Lower lobe of right lung (tissue), 2 donors: ENCODE measurements at regions not wholly inside any gene's neighbourhood (a gene's known extent, or its start where the extent isn't known, plus 50 kb on each side); places are given as distances from the start of the nearest gene placed in this dataset.

ENCODE experiments used
- ATAC-seq, 2 donors: fragments of 200-7000 bp; cut with Tn5 transposase; one replicate each; pipeline ENCODE4 v1.9.1; 2020 to 2022; ENCODE audit warnings: mild to moderate bottlenecking in 2 of 2, moderate library complexity in 2 of 2
- DNase-seq: peaks from one replicate; pipeline ENCODE4 v3.0.0-alpha.2; 2020
- H3K27ac ChIP-seq: fragments of 200-600 bp; one replicate; pipeline ENCODE4 v1.8.0; 2022
- H3K27me3 ChIP-seq: fragments of 200-600 bp; one replicate; pipeline ENCODE4 v1.8.0; 2022; ENCODE audit warnings: low read depth
- H3K36me3 ChIP-seq: fragments of 200-600 bp; one replicate; pipeline ENCODE4 v1.8.0; 2022; ENCODE audit warnings: mild to moderate bottlenecking
- H3K4me1 ChIP-seq: fragments of 200-600 bp; one replicate; pipeline ENCODE4 v1.8.0; 2022
- H3K4me3 ChIP-seq: fragments of 200-600 bp; one replicate; pipeline ENCODE4 v1.8.0; 2022; ENCODE audit warnings: mild to moderate bottlenecking
- H3K9me3 ChIP-seq: fragments of 200-600 bp; one replicate; pipeline ENCODE4 v1.8.0; 2022
- intact Hi-C: fragments of 100-400 bp; cut with DNase I; formaldehyde crosslinking; loops from one replicate; pipeline ENCODE4 v1.11.0; 2022
- TF ChIP-seq, protein P1 (sequence below): fragments of 200-600 bp; IDR thresholded peaks from one replicate; pipeline ENCODE4 v1.8.0; 2022; ENCODE audit warnings: antibody characterized with exemption, mild to moderate bottlenecking
- donor health status: DM: no; HTN: yes; CAD: no; lungs with severe emphysema.

DNA sequence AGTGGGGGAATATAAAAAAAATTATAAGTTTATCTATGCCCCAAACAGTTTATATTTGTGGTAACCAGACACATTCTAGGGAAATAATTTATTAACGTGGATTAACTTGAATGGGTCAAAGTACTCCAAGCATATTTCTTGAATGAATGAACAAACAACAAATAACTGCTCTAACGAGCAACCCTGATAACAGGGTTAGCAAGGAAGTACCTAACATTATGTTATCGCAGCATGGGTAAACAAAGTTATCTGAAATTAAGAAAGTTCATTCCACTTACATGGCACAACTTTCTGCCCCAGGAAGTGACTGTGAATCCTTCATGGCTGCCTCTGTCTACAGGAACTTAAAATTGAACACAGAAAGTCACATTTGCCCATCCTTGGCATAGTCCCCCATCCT, 812.9 kb upstream of the ACVR2A start:
- H3K4me3 ChIP-seq, result no peak overlapping the region
- H3K27me3 ChIP-seq, result no peaks in the 10 kb centered on the region
- no peak for DNase-seq
- peak; percentile 29 to 82 for ATAC-seq
- H3K4me1 ChIP-seq, result no peaks in the 10 kb centered on the region
- TF ChIP-seq, protein P1, sequence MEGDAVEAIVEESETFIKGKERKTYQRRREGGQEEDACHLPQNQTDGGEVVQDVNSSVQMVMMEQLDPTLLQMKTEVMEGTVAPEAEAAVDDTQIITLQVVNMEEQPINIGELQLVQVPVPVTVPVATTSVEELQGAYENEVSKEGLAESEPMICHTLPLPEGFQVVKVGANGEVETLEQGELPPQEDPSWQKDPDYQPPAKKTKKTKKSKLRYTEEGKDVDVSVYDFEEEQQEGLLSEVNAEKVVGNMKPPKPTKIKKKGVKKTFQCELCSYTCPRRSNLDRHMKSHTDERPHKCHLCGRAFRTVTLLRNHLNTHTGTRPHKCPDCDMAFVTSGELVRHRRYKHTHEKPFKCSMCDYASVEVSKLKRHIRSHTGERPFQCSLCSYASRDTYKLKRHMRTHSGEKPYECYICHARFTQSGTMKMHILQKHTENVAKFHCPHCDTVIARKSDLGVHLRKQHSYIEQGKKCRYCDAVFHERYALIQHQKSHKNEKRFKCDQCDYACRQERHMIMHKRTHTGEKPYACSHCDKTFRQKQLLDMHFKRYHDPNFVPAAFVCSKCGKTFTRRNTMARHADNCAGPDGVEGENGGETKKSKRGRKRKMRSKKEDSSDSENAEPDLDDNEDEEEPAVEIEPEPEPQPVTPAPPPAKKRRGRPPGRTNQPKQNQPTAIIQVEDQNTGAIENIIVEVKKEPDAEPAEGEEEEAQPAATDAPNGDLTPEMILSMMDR, result no peak
- no peaks in the 10 kb centered on the region for H3K9me3 ChIP-seq
- no peaks in the 10 kb centered on the region for H3K36me3 ChIP-seq
- intact Hi-C loops, result no loop called here
- H3K27ac ChIP-seq, result no peak overlapping the region

DNA sequence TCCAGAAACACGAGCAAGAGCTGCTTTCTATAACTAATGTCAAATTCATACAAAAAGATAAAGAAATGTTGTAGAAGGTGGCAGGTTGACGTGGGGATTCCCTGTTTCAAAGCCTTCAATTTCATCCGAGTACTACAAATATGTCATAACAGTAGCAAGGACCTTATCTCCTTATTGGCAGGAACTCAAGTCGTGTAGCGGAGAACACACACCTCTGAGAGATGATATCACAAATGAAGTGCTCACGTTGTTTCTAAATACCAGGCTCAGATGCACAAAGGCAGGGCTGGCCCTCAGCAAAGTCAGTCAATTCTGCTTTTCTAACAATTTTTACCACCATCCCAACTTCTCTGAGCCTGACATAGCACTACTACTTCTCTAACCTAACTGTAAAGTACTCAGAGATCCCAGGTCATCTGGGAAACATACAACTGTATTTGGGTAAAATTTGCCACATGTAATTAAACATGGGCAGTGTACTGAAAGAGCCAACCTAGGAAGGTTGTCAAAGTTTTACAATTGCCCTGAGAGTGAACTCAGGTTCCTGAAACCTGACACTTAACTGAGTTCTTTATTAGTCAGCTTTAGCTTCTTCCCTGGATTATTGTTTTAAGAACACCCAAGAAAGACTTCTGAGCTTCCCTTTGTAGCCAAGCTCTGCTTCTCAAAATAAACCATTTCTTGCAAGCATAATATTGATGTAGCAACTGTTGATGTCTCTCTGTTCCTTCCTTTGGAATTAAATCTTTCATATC, 813.7 kb upstream of the ACVR2A start:
- no peak overlapping the region for H3K27ac ChIP-seq
- ATAC-seq (peak in 1 of 2 donors; percentile 17), DNase-seq (no peak)
- no peaks in the 10 kb centered on the region for H3K9me3 ChIP-seq
- H3K36me3 ChIP-seq, result no peaks in the 10 kb centered on the region
- intact Hi-C loops, result no loop called here
- TF ChIP-seq, protein P1, result no peak
- peaks cover 6% of the 10 kb centered on the region for H3K4me1 ChIP-seq
- H3K4me3 ChIP-seq, result no peak overlapping the region
- H3K27me3 ChIP-seq, result no peaks in the 10 kb centered on the region

DNA sequence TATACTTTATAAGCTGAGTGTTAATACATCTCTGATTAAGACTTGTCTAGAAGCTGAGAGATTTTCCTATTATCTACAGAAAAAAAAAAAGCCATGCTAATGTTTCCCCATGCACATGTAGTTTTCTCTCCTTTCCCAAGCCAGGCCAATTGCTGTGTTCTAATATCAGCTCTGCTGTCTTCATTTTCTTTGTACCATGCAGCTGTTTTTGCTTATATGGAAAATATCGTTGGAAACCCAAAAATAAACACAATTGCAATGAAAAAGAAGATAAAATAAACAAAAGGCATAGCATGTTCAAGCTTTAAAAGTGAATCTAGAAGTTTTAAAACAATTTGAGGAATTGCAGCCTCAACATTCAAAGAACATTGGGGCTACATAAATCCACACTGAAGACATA, 817.4 kb upstream of the ACVR2A start:
- intact Hi-C loops, result no loop called here
- H3K36me3 ChIP-seq, result no peaks in the 10 kb centered on the region
- H3K4me1 ChIP-seq, result peaks cover 11% of the 10 kb centered on the region
- TF ChIP-seq, protein P1, result no peak
- no peak overlapping the region for H3K4me3 ChIP-seq
- H3K27me3 ChIP-seq, result no peaks in the 10 kb centered on the region
- DNase-seq (no peak), ATAC-seq (no peak)
- no peaks in the 10 kb centered on the region for H3K9me3 ChIP-seq
- H3K27ac ChIP-seq, result no peak overlapping the region

DNA sequence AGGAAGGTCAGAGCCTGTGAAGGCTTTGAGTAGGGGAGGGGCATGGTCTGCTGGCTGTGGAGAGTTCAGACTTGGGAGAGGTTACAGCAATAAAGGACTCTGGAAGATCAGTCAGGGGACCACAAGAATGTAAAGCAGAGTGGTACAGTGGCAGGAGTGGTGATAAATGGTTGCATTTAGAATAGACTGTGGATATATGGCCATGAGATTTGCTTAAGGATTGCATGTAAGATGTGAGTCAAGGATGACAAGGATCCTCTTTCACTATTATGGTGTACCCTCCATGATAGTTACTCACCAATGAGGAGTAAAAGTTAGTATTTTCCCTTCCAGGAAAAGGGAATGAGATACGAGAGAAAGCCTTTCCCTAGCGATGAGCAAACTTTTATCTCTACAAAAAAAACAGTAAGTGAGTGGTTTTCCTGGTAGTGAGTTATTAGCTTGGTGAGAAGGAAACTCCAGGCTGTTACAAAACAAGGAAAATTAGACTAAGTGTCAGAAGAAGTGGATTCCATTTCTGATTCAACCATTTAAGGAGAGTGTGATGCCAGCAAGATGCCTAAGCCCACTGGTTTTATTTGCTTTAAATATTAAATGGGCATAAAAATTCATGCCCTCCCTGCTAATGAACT, 818.0 kb upstream of the ACVR2A start:
- intact Hi-C loops, result no loop called here
- Histone ChIP-seq H3K36me3 (no peaks in the 10 kb centered on the region), H3K27me3 (no peaks in the 10 kb centered on the region), H3K27ac (no peak overlapping the region), H3K4me1 (peaks cover 11% of the 10 kb centered on the region), H3K9me3 (no peaks in the 10 kb centered on the region), H3K4me3 (no peak overlapping the region)
- no peak for DNase-seq
- peak; percentile 13 to 50 for ATAC-seq
- TF ChIP-seq, protein P1, result no peak

DNA sequence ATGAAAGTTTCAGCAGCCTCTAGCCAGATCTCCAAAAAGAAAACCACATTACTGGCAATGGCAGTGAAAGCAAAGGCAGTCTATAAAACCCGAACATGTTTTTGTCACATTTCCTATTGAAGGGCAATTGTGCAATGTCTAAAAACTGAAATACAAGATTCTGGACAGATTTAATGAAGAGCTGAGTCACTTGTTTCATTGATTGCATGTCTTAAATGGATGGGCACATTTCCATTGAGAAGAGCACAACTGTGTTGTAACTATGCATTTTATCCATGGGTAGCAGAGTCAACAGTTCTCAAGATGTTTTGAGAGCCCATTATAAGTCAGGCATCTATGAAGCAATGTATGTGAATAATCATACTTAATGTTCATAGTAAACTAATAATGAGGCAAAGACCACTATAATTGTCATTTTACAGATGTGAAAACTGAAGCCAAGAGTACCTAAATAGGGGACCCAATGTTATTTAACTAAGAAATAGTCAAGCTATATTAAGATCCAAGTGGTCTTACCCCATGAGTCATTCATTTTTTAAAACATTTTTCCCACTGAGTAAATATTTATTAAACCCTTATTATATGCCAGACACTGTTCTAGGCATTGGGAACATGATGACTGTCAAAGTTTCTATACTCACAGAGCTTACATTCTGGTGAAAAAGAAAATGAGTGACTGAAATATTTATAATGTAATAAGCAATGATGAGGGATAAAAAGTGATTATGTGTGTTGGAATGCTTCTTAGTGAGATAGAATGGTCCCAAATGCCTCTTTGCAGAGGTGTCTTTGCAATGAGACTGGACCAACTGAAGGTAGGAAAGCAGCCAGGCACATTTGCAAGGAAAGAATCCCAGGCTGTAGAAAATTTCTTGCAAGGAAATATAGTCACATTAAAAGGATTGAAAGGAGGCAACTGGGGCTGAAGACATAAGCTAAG, 818.9 kb upstream of the ACVR2A start:
- intact Hi-C loops, result no loop called here
- DNase-seq (no peak), ATAC-seq (peak; percentile 37 to 47)
- no peak overlapping the region for H3K4me3 ChIP-seq
- H3K27me3 ChIP-seq, result no peaks in the 10 kb centered on the region
- H3K36me3 ChIP-seq, result no peaks in the 10 kb centered on the region
- H3K27ac ChIP-seq, result no peak overlapping the region
- peaks cover 11% of the 10 kb centered on the region for H3K4me1 ChIP-seq
- TF ChIP-seq, protein P1, result no peak
- no peaks in the 10 kb centered on the region for H3K9me3 ChIP-seq
